Upper lobe of left lung (tissue), 6 donors: ENCODE measurements at regions not wholly inside any gene's neighbourhood (a gene's known extent, or its start where the extent isn't known, plus 50 kb on each side); places are given as distances from the start of the nearest gene placed in this dataset.

Experiments used
- ATAC-seq, 2 donors: fragments of 200-7000 bp; cut with Tn5 transposase; one replicate each; pipeline ENCODE4 v1.9.1; 2022; ENCODE audit warnings: mild to moderate bottlenecking in 2 of 2, moderate library complexity in 2 of 2; ENCODE audit not compliant: low FRiP score in 2 of 2
- DNase-seq, 2 donors: peaks; one replicate each; pipeline ENCODE4 v3.0.0-alpha.2; 2019 to 2020
- H3K27ac ChIP-seq, 4 donors: fragments of 200-600 bp; sonication (generic); one replicate each; pipeline ENCODE4 v1.5.1; 2016 to 2019
- H3K27me3 ChIP-seq, 4 donors: fragments of 200-600 bp; sonication (generic); one replicate each; pipeline ENCODE4 v1.5.1; 2017 to 2019
- H3K36me3 ChIP-seq, 4 donors: fragments of 200-600 bp; sonication (generic); one replicate each; pipeline ENCODE4 v1.5.1; 2016 to 2019
- H3K4me1 ChIP-seq, 4 donors: fragments of 200-600 bp; sonication (generic); one replicate each; pipeline ENCODE4 v1.5.1; 2018 to 2019
- H3K4me3 ChIP-seq, 4 donors: fragments of 200-600 bp; sonication (generic); one replicate each; pipeline ENCODE4 v1.5.1; 2017 to 2019; ENCODE audit warnings: mild to moderate bottlenecking in 2 of 4, moderate library complexity in 1 of 4
- H3K9me3 ChIP-seq, 4 donors: fragments of 200-600 bp; sonication (generic); one replicate each; pipeline ENCODE4 v1.5.1; 2018 to 2019
- CTCF ChIP-seq, 6 experiments: fragments of 450-650 bp in 4 of 6; fragments of 200-600 bp in 2 of 6; sonication (generic) in 2 of 6; IDR thresholded peaks; one replicate each; pipeline ENCODE4 v1.5.1; 2016 to 2019; ENCODE audit warnings: antibody characterized with exemption in 6 of 6
- EP300 ChIP-seq, 4 donors: sonication (generic); formaldehyde crosslinking; IDR thresholded peaks; one replicate each; pipeline ENCODE4 v1.5.1; 2017; ENCODE audit warnings: antibody characterized with exemption in 4 of 4, control low read depth in 2 of 4
- POLR2A ChIP-seq, 4 donors: fragments of 450-650 bp; IDR thresholded peaks; one replicate each; pipeline ENCODE4 v1.5.1; 2016 to 2017; ENCODE audit warnings: antibody characterized with exemption in 4 of 4, mild to moderate bottlenecking in 2 of 4
- POLR2AphosphoS5 ChIP-seq, 2 donors: sonication (generic); formaldehyde crosslinking; IDR thresholded peaks; one replicate each; pipeline ENCODE4 v1.5.1; 2017; ENCODE audit warnings: antibody characterized with exemption in 2 of 2
- WGBS, 2 donors: methylation state at CpG; one replicate each; pipeline ENCODE4 v1.1.5; 2017 to 2018; 5-methylcytosine and 5-hydroxymethylcytosine counted together
- donor health status: DM: no; HTN: no; CAD: no; lungs with moderate emphysema.
- donor health status: DM: no; HTN: yes; CAD: no; lungs with severe emphysema.

GRCh38 chr14:80004871-80005270, 206.4 kb downstream of the DIO2 start:
- Histone ChIP-seq H3K27ac (no peak overlapping the region), H3K4me3 (no peak overlapping the region), H3K9me3 (no peaks in the 10 kb centered on the region), H3K27me3 (no peaks in the 10 kb centered on the region), H3K36me3 (no peaks in the 10 kb centered on the region), H3K4me1 (no peaks in the 10 kb centered on the region)
- ATAC-seq, result no peak
- 84 to 88% methylated on average over 3 of the region's 3 CpGs for WGBS, 2 donors
- TF ChIP-seq POLR2A (IDR thresholded peaks at IDR 0.05) (no peak), CTCF (IDR thresholded peaks at IDR 0.05) (no peak), EP300 (IDR thresholded peaks at IDR 0.05) (no peak), POLR2AphosphoS5 (IDR thresholded peaks at IDR 0.05) (no peak)
- no peak for DNase-seq

- Histone ChIP-seq H3K4me1 (no peaks in the 10 kb centered on the region), H3K27ac (no peak overlapping the region), H3K27me3 (no peaks in the 10 kb centered on the region), H3K4me3 (no peak overlapping the region), H3K36me3 (no peaks in the 10 kb centered on the region), H3K9me3 (no peaks in the 10 kb centered on the region)
- TF ChIP-seq POLR2AphosphoS5 (IDR thresholded peaks at IDR 0.05), result no peak
- no peak for TF ChIP-seq CTCF (IDR thresholded peaks at IDR 0.05)
- no peak for TF ChIP-seq POLR2A (IDR thresholded peaks at IDR 0.05)
- no peak for TF ChIP-seq EP300 (IDR thresholded peaks at IDR 0.05)
- no peak for DNase-seq
- ATAC-seq, result no peak
- WGBS, 2 donors, result 57 to 67% methylated on average over 4 of the region's 4 CpGs
These were observed 208.2 kb downstream of the DIO2 start for GRCh38 chr14:80003138-80003537.

- no peaks in the 10 kb centered on the region for H3K4me1 ChIP-seq
- no peak for ATAC-seq
- WGBS, 2 donors, result 60% methylated on average over 4 of the region's 4 CpGs
- no peaks in the 10 kb centered on the region for H3K27me3 ChIP-seq
- TF ChIP-seq POLR2A (IDR thresholded peaks at IDR 0.05) (no peak), CTCF (IDR thresholded peaks at IDR 0.05) (no peak), EP300 (IDR thresholded peaks at IDR 0.05) (no peak), POLR2AphosphoS5 (IDR thresholded peaks at IDR 0.05) (no peak)
- DNase-seq, result no peak
- no peak overlapping the region for H3K27ac ChIP-seq
- H3K36me3 ChIP-seq, result no peaks in the 10 kb centered on the region
- no peak overlapping the region for H3K4me3 ChIP-seq
- H3K9me3 ChIP-seq, result no peaks in the 10 kb centered on the region
These were observed 213.6 kb downstream of the DIO2 start for GRCh38 chr14:79997509-79998208.

GRCh38 chr14:79992407-79993198, 218.7 kb downstream of the DIO2 start:
- H3K4me3 ChIP-seq, result no peak overlapping the region
- no peak for TF ChIP-seq POLR2AphosphoS5 (IDR thresholded peaks at IDR 0.05)
- DNase-seq (no peak), ATAC-seq (no peak)
- H3K4me1 ChIP-seq, result no peaks in the 10 kb centered on the region
- H3K9me3 ChIP-seq, result no peaks in the 10 kb centered on the region
- 19 to 22% methylated on average over 4 of the region's 4 CpGs for WGBS, 2 donors
- no peaks in the 10 kb centered on the region for H3K27me3 ChIP-seq
- H3K27ac ChIP-seq, result no peak overlapping the region
- no peaks in the 10 kb centered on the region for H3K36me3 ChIP-seq

- H3K4me1 ChIP-seq, result no peaks in the 10 kb centered on the region
- H3K36me3 ChIP-seq, result no peaks in the 10 kb centered on the region
- no peak for DNase-seq
- no peak for TF ChIP-seq EP300 (IDR thresholded peaks at IDR 0.05)
- TF ChIP-seq POLR2AphosphoS5 (IDR thresholded peaks at IDR 0.05), result no peak
- no peaks in the 10 kb centered on the region for H3K9me3 ChIP-seq
- H3K4me3 ChIP-seq, result no peak overlapping the region
- no peak overlapping the region for H3K27ac ChIP-seq
- no peaks in the 10 kb centered on the region for H3K27me3 ChIP-seq
- ATAC-seq, result no peak
- WGBS, 2 donors, result 84 to 93% methylated on average over 3 of the region's 3 CpGs
These were observed 219.4 kb downstream of the DIO2 start for GRCh38 chr14:79991866-79992265.
